ENCODE measurements at regions not wholly inside any gene's neighbourhood (a gene's known extent, or its start where the extent isn't known, plus 50 kb on each side); places are given as distances from the start of the nearest gene placed in this dataset.

- TF ChIP-seq, protein P1, sequence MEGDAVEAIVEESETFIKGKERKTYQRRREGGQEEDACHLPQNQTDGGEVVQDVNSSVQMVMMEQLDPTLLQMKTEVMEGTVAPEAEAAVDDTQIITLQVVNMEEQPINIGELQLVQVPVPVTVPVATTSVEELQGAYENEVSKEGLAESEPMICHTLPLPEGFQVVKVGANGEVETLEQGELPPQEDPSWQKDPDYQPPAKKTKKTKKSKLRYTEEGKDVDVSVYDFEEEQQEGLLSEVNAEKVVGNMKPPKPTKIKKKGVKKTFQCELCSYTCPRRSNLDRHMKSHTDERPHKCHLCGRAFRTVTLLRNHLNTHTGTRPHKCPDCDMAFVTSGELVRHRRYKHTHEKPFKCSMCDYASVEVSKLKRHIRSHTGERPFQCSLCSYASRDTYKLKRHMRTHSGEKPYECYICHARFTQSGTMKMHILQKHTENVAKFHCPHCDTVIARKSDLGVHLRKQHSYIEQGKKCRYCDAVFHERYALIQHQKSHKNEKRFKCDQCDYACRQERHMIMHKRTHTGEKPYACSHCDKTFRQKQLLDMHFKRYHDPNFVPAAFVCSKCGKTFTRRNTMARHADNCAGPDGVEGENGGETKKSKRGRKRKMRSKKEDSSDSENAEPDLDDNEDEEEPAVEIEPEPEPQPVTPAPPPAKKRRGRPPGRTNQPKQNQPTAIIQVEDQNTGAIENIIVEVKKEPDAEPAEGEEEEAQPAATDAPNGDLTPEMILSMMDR (tag by site-specific recombination; IDR thresholded peaks at IDR 0.05): no peak
- TF ChIP-seq ZNF391 (tag by site-specific recombination; IDR thresholded peaks at IDR 0.05; ENCODE audit: borderline replicate concordance, low read depth): no peak
- TF ChIP-seq ZNF830 (tag by site-specific recombination; IDR thresholded peaks at IDR 0.05; ENCODE audit: low read depth): no peak
- TF ChIP-seq ZNF121 (tag by site-specific recombination; IDR thresholded peaks at IDR 0.05): no peak
- TF ChIP-seq TCF7L2 (IDR thresholded peaks at IDR 0.05; ENCODE audit: borderline replicate concordance, low read depth, low read length): no peak
Measured at GRCh38 chr7:153524070-153524601, 528.1 kb upstream of the DPP6 start.
